ENCODE measurements at regions not wholly inside any gene's neighbourhood (a gene's known extent, or its start where the extent isn't known, plus 50 kb on each side); places are given as distances from the start of the nearest gene placed in this dataset.

DNA sequence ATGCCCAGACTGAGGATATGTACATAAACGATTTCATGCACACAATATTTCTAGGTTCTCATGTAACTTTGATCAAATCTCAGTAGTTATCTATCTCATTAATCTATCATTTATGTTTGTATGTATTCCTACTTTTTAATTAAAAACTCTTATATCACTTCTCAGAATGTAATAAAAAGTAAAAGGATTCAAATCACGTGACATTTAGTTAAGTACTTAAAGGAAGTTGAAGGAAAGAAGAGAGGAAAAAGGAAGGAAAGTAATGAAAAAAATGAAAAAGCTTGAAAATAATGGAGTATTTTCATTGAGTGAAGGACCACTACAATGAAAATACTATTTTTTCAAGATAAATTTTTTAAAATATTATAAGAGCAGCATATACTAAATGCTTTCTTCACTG lies 535.3 kb downstream of the PRDM9 start:
- TF ChIP-seq RNF2 (IDR thresholded peaks at IDR 0.05): no peak
- TF ChIP-seq, protein P1, sequence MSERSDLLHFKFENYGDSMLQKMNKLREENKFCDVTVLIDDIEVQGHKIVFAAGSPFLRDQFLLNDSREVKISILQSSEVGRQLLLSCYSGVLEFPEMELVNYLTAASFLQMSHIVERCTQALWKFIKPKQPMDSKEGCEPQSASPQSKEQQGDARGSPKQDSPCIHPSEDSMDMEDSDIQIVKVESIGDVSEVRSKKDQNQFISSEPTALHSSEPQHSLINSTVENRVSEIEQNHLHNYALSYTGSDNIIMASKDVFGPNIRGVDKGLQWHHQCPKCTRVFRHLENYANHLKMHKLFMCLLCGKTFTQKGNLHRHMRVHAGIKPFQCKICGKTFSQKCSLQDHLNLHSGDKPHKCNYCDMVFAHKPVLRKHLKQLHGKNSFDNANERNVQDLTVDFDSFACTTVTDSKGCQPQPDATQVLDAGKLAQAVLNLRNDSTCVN (CRISPR knock-in tag; IDR thresholded peaks at IDR 0.05): no peak
- TF ChIP-seq, protein P2, sequence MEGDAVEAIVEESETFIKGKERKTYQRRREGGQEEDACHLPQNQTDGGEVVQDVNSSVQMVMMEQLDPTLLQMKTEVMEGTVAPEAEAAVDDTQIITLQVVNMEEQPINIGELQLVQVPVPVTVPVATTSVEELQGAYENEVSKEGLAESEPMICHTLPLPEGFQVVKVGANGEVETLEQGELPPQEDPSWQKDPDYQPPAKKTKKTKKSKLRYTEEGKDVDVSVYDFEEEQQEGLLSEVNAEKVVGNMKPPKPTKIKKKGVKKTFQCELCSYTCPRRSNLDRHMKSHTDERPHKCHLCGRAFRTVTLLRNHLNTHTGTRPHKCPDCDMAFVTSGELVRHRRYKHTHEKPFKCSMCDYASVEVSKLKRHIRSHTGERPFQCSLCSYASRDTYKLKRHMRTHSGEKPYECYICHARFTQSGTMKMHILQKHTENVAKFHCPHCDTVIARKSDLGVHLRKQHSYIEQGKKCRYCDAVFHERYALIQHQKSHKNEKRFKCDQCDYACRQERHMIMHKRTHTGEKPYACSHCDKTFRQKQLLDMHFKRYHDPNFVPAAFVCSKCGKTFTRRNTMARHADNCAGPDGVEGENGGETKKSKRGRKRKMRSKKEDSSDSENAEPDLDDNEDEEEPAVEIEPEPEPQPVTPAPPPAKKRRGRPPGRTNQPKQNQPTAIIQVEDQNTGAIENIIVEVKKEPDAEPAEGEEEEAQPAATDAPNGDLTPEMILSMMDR (IDR thresholded peaks at IDR 0.05 in 2 of 3, conservative IDR thresholded peaks at IDR 0.05 in 1 of 3; ENCODE audit: insufficient read depth in 2 of 3, low read depth in 1 of 3, low read length in 3 of 3): no peak
- no peak for TF ChIP-seq NR2C2 (CRISPR knock-in tag; IDR thresholded peaks at IDR 0.05)
- TF ChIP-seq NR2C2 (tag; IDR thresholded peaks at IDR 0.05): no peak
